GM12892 (cell line): ENCODE measurements at regions not wholly inside any gene's neighbourhood (a gene's known extent, or its start where the extent isn't known, plus 50 kb on each side); places are given as distances from the start of the nearest gene placed in this dataset.

Experiments
- POLR2A ChIP-seq: IDR thresholded peaks from 2 replicates; pipeline ENCODE4 v1.6.1; 2011; ENCODE audit warnings: low read depth, low read length, control low read depth
- POLR2AphosphoS5 ChIP-seq: IDR thresholded peaks from 2 replicates; pipeline ENCODE4 v1.6.1; 2011; ENCODE audit warnings: low read depth, low read length, control low read depth

DNA sequence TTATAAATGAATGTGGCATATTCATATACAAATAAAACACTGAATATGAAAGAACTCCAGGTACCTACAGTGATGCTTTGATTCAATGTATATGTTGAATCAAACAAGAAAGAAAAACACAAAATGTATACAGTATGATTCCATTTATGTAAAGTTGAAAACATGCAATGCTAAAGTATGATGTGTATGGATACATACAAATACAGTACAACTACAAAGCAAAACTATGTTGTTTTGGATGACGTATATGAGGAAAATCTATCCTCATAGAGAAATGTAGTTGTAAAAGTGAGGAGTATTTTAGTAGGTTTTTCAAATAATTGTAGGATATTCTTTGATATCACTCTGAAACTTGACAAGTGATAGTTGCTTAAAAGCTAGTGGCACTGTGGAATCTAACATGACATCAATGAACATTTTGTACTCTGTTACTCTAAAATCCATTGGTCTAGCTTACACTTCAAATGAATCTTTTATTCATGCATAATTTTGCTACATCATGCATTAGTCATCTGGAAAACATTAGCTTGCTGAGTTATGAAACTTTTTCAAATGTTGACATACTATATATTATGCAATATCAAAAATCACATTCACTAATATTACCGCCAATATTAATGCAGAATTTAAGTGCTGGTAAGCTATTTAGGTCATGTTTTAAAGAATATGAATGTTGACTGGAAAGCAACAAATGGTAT, 278.1 kb upstream of the CHRNA7 start:
- TF ChIP-seq POLR2A (no peak), POLR2AphosphoS5 (no peak)
